SK-N-SH (cell line): ENCODE measurements at regions not wholly inside any gene's neighbourhood (a gene's known extent, or its start where the extent isn't known, plus 50 kb on each side); places are given as distances from the start of the nearest gene placed in this dataset.

ENCODE experiments used
- FOXJ3 ChIP-seq: sonication (generic); formaldehyde crosslinking; IDR thresholded peaks from 2 replicates; pipeline ENCODE4 v1.5.1; 2020; ENCODE audit warnings: mild to moderate bottlenecking, missing genetic modification reagents
- REST ChIP-seq: IDR thresholded peaks from 2 replicates; pipeline ENCODE4 v1.6.1; 2012; ENCODE audit warnings: mild to moderate bottlenecking, low read depth, low read length, moderate library complexity
- SIN3A ChIP-seq: IDR thresholded peaks from 2 replicates; pipeline ENCODE4 v1.6.1; 2012; ENCODE audit warnings: low read depth, mild to moderate bottlenecking, low read length, moderate library complexity, borderline replicate concordance
- TEAD4 ChIP-seq: IDR thresholded peaks from 2 replicates; pipeline ENCODE4 v1.4.0; 2012; ENCODE audit warnings: mild to moderate bottlenecking, borderline replicate concordance; ENCODE audit not compliant: insufficient read depth
- USF2 ChIP-seq: fragments of 150-350 bp; IDR thresholded peaks from 2 replicates; pipeline ENCODE4 v1.6.1; 2017; ENCODE audit warnings: antibody characterized with exemption, low read length, low read depth, borderline replicate concordance

GRCh38 chr2:156935616-156936015, 321.9 kb upstream of the GALNT5 start:
- TF ChIP-seq FOXJ3 (CRISPR knock-in tag) (no peak), REST (no peak), USF2 (no peak), SIN3A (no peak), TEAD4 (no peak)
